Neutrophil (primary cell): ENCODE measurements at regions not wholly inside any gene's neighbourhood (a gene's known extent, or its start where the extent isn't known, plus 50 kb on each side); places are given as distances from the start of the nearest gene placed in this dataset.

Source experiments
- H3K27ac ChIP-seq: fragments of 200-600 bp; sonication (generic); 2 replicates; pipeline ENCODE4 v1.5.1; 2016; ENCODE audit warnings: mild to moderate bottlenecking, moderate library complexity
- H3K27me3 ChIP-seq: fragments of 200-600 bp; sonication (generic); 2 replicates; pipeline ENCODE4 v1.6.0; 2016; ENCODE audit warnings: mild to moderate bottlenecking
- H3K36me3 ChIP-seq: fragments of 200-600 bp; sonication (generic); 2 replicates; pipeline ENCODE4 v1.5.1; 2017
- H3K4me1 ChIP-seq, 2 experiments: fragments of 200-600 bp in 1 of 2; sonication (generic) in 1 of 2; 1 replicate in 1 of 2; 2 replicates in 1 of 2; pipeline versions ENCODE4 v1.5.1 to v1.6.1; 2013 to 2016; ENCODE audit warnings: low read depth in 1 of 2, low read length in 1 of 2, mild to moderate bottlenecking in 1 of 2, moderate library complexity in 1 of 2; ENCODE audit not compliant: control insufficient read depth in 1 of 2, insufficient read depth in 1 of 2
- H3K4me3 ChIP-seq, 2 experiments: fragments of 200-600 bp in 1 of 2; sonication (generic) in 1 of 2; 1 replicate in 1 of 2; 2 replicates in 1 of 2; pipeline ENCODE4 v1.5.1; 2013 to 2016; ENCODE audit warnings: low read depth in 1 of 2, low read length in 1 of 2, mild to moderate bottlenecking in 1 of 2, moderate library complexity in 1 of 2
- H3K9me3 ChIP-seq: fragments of 200-600 bp; sonication (generic); 2 replicates; pipeline ENCODE4 v1.5.1; 2016
- TF ChIP-seq, protein P1 (sequence below): fragments of 200-600 bp; sonication (generic); IDR thresholded peaks from 2 replicates; pipeline ENCODE4 v1.5.1; 2016; ENCODE audit warnings: antibody characterized with exemption

DNA sequence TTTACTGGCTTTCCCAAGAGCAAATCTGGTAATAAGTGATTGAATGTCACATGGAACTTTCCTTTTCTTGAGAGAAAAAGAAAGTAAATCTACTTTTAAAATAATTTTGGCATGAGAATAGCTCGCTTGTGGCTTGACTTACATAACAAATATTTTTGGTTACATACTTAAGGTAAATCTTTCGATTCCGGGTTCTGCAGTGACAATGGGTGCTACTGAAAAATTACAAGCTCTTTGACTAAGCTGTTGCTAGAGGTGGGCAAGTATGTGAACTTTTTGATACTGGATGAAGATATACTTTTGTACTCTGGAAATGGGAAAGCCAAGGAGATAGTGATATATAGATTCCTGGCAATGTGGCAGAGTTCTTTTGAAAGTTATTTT is 51.9 kb upstream of the OTOL1 start:
- Histone ChIP-seq H3K4me1 (no peaks in the 10 kb centered on the region), H3K4me3 (no peak overlapping the region), H3K9me3 (no peaks in the 10 kb centered on the region), H3K27me3 (no peaks in the 10 kb centered on the region), H3K36me3 (no peaks in the 10 kb centered on the region), H3K27ac (no peak overlapping the region)
- TF ChIP-seq, protein P1, sequence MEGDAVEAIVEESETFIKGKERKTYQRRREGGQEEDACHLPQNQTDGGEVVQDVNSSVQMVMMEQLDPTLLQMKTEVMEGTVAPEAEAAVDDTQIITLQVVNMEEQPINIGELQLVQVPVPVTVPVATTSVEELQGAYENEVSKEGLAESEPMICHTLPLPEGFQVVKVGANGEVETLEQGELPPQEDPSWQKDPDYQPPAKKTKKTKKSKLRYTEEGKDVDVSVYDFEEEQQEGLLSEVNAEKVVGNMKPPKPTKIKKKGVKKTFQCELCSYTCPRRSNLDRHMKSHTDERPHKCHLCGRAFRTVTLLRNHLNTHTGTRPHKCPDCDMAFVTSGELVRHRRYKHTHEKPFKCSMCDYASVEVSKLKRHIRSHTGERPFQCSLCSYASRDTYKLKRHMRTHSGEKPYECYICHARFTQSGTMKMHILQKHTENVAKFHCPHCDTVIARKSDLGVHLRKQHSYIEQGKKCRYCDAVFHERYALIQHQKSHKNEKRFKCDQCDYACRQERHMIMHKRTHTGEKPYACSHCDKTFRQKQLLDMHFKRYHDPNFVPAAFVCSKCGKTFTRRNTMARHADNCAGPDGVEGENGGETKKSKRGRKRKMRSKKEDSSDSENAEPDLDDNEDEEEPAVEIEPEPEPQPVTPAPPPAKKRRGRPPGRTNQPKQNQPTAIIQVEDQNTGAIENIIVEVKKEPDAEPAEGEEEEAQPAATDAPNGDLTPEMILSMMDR: no peak

DNA sequence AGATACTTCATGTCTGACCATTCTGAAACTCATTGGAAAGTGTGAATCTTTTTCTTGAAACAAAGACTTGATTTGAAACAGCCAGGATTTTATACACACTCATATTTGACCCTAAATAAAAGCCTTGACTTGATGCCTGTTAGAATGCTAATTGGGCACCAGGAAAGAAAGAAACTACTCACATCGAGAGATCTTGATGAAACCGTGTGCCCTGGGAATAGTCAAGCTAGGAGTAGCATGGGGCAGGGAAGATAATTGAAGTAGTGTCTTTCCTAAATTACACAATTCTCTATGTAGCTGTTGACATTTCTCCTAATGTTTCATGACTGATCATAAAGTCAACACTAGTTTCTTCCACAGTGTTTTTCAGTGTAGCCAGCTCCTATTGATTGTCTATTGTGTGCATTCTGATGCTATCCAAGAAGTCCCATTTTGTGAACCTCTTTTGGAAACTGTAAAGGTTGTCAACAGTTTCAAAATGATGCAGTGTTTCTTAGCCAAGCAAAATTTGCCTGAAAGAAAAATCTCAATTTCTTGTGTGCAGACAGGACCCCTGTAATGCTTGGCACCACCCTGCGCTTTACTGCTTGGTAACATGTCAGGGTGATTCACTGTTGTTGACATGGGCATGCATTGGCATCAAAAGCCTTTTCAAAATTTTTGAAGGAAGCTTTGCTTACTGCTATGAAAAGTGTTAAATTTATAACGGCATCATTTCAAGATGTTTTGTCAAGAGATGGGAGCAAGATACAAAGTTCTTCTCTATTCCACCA is 52.5 kb upstream of the OTOL1 start:
- Histone ChIP-seq H3K9me3 (no peaks in the 10 kb centered on the region), H3K4me1 (no peaks in the 10 kb centered on the region), H3K36me3 (no peaks in the 10 kb centered on the region), H3K27me3 (no peaks in the 10 kb centered on the region), H3K4me3 (no peak overlapping the region), H3K27ac (no peak overlapping the region)
- TF ChIP-seq, protein P1: no peak

- no peaks in the 10 kb centered on the region for H3K36me3 ChIP-seq
- H3K9me3 ChIP-seq: no peaks in the 10 kb centered on the region
- peaks cover 8% of the 10 kb centered on the region for H3K27me3 ChIP-seq
- H3K4me1 ChIP-seq: no peaks in the 10 kb centered on the region
- H3K27ac ChIP-seq: no peak overlapping the region
- H3K4me3 ChIP-seq: no peak overlapping the region
- TF ChIP-seq, protein P1: no peak
These were observed 59.0 kb upstream of the SPTSSB start for GRCh38 chr3:161430307-161430706.

DNA sequence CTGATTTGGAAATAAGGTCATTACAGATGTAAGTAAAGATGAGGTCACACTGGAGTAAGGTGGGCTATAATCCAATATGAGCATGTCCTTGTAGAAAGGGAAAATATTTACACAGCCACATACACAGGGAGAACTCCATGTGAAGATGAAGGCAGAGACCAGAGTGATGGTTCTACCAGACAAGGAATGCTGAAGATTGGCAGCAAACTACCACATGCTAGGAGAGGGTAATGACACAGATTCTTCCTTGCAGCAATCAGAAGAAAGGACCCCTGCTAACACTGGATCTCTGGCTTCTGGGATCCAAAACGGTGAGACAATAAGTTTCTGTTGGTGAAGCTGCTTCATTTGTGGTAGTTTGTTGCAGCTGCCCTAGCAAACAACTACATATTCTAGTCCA is 56.0 kb upstream of the SPTSSB start:
- no peaks in the 10 kb centered on the region for H3K4me1 ChIP-seq
- H3K9me3 ChIP-seq: no peaks in the 10 kb centered on the region
- no peaks in the 10 kb centered on the region for H3K36me3 ChIP-seq
- no peak overlapping the region for H3K4me3 ChIP-seq
- H3K27ac ChIP-seq: no peak overlapping the region
- TF ChIP-seq, protein P1: no peak
- H3K27me3 ChIP-seq: peaks cover 5% of the 10 kb centered on the region

GRCh38 chr3:161426758-161427157 is 55.4 kb upstream of the SPTSSB start:
- Histone ChIP-seq H3K4me1 (no peaks in the 10 kb centered on the region), H3K9me3 (no peaks in the 10 kb centered on the region), H3K36me3 (no peaks in the 10 kb centered on the region), H3K27me3 (peaks cover 4% of the 10 kb centered on the region), H3K4me3 (no peak overlapping the region), H3K27ac (no peak overlapping the region)
- TF ChIP-seq, protein P1: no peak
